Transverse colon (tissue), 4 donors: ENCODE measurements at regions not wholly inside any gene's neighbourhood (a gene's known extent, or its start where the extent isn't known, plus 50 kb on each side); places are given as distances from the start of the nearest gene placed in this dataset.

Experiments
- DNase-seq: peaks from one replicate; pipeline ENCODE4 v3.0.0-alpha.2; 2019
- H3K27ac ChIP-seq, 4 donors: fragments of 200-600 bp; sonication (generic); 2 replicates each; pipeline ENCODE4 v1.5.1; 2016 to 2018; ENCODE audit warnings: inconsistent platforms in 4 of 4
- H3K27me3 ChIP-seq: fragments of 200-600 bp; sonication (generic); 2 replicates; pipeline ENCODE4 v1.5.1; 2017; ENCODE audit warnings: inconsistent platforms
- H3K36me3 ChIP-seq, 4 donors: fragments of 200-600 bp; sonication (generic); 2 replicates each; pipeline ENCODE4 v1.5.1; 2017 to 2019; ENCODE audit warnings: inconsistent platforms in 4 of 4
- H3K4me1 ChIP-seq, 4 donors: fragments of 200-600 bp; sonication (generic); 2 replicates each; pipeline ENCODE4 v1.5.1; 2017 to 2020; ENCODE audit warnings: inconsistent platforms in 4 of 4
- H3K4me3 ChIP-seq, 4 donors: fragments of 200-600 bp; sonication (generic); 1 replicate in 1 of 4; 2 replicates in 3 of 4; pipeline versions ENCODE4 v1.5.1 to v1.6.1; 2017 to 2019; ENCODE audit warnings: inconsistent platforms in 4 of 4
- H3K9me3 ChIP-seq, 2 donors: fragments of 200-600 bp; sonication (generic); 2 replicates each; pipeline ENCODE4 v1.5.1; 2017 to 2019; ENCODE audit warnings: inconsistent platforms in 2 of 2
- CTCF ChIP-seq, 5 experiments: fragments of 200-600 bp in 3 of 5; fragments of 450-650 bp in 2 of 5; sonication (generic) in 3 of 5; IDR thresholded peaks; 1 replicate in 2 of 5; 2 replicates in 3 of 5; pipeline ENCODE4 v1.5.1; 2016 to 2017; ENCODE audit warnings: antibody characterized with exemption in 5 of 5, inconsistent platforms in 3 of 5, mild to moderate bottlenecking in 2 of 5, moderate library complexity in 1 of 5
- EP300 ChIP-seq: sonication (generic); formaldehyde crosslinking; IDR thresholded peaks from one replicate; pipeline ENCODE4 v1.6.1; 2017; ENCODE audit warnings: antibody characterized with exemption, low read depth
- POLR2A ChIP-seq: fragments of 450-650 bp; IDR thresholded peaks from one replicate; pipeline ENCODE4 v1.6.1; 2016; ENCODE audit warnings: antibody characterized with exemption, mild to moderate bottlenecking, moderate library complexity
- POLR2AphosphoS5 ChIP-seq, 3 donors: sonication (generic); formaldehyde crosslinking; IDR thresholded peaks; one replicate each; pipeline ENCODE4 v1.6.1; 2016; ENCODE audit warnings: antibody characterized with exemption in 3 of 3
- WGBS, 2 donors: methylation state at CpG; one replicate each; pipeline ENCODE4 v1.1.5; 2018; ENCODE audit warnings: low coverage in 1 of 2; 5-methylcytosine and 5-hydroxymethylcytosine counted together
- in situ Hi-C, 4 donors: fragments of 200-750 bp; cut with MboI; loops; one replicate each; pipeline versions ENCODE4 v1.15.0 to v1.15.1; 2017; ENCODE audit warnings: low sequenced_read_pairs in 3 of 4, low pct_ligation_motif_present in 1 of 4, low pct_unique_long_range_greater_than_20kb in 1 of 4
- intact Hi-C: fragments of 100-400 bp; cut with DNase I; formaldehyde crosslinking; loops from one replicate; pipeline ENCODE4 v1.15.1; 2023; ENCODE audit warnings: low total_unique reads

- WGBS, 2 donors = 85% methylated on average over 1 of the region's 1 CpG; no CpG with 5 or more reads in 1 of the 2 donors
- TF ChIP-seq EP300 (no peak), POLR2A (no peak), POLR2AphosphoS5 (IDR thresholded peaks at IDR 0.05) (no peak), CTCF (IDR thresholded peaks at IDR 0.05) (no peak)
- Histone ChIP-seq H3K4me3 (no peak overlapping the region), H3K27me3 (no peaks in the 10 kb centered on the region), H3K4me1 (peaks cover 0 to 11% (median 5%) of the 10 kb centered on the region in 4 donors), H3K9me3 (no peaks in the 10 kb centered on the region), H3K36me3 (no peaks in the 10 kb centered on the region), H3K27ac (no peak overlapping the region)
- intact Hi-C loops (no loop called here), in situ Hi-C loops (no loop called here)
- no peak for DNase-seq
Measured at GRCh38 chr7:46716926-46717325, 795.9 kb upstream of the IGFBP3 start.

DNA sequence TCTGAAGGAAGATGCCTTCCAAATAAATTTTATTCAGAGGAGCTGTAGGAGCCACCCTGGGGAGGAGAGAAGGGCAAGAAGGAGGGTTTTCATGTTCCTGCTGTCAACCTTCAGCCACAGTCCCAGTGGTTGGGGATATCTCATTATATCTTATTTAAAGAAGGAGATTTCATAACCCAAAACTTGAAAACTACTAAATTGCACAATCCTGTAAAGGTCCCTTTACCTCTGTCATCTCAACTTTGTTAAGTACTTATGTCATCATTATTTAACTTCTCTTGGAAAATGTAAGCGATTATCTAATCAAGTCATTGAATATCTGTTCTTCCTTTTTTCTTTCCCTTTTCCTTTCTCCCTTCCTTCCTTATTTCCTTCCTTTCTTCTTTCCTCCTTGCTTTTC is 794.5 kb upstream of the IGFBP3 start:
- Histone ChIP-seq H3K36me3 (no peaks in the 10 kb centered on the region), H3K27me3 (no peaks in the 10 kb centered on the region), H3K4me3 (no peak overlapping the region), H3K9me3 (no peaks in the 10 kb centered on the region), H3K27ac (no peak overlapping the region), H3K4me1 (peaks cover 0 to 11% (median 5%) of the 10 kb centered on the region in 4 donors)
- TF ChIP-seq EP300 = no peak
- TF ChIP-seq POLR2AphosphoS5 (IDR thresholded peaks at IDR 0.05) = no peak
- no peak for TF ChIP-seq CTCF (IDR thresholded peaks at IDR 0.05)
- no peak for TF ChIP-seq POLR2A
- in situ Hi-C loops = no loop called here
- intact Hi-C loops = no loop called here
- no peak for DNase-seq
- WGBS, 2 donors = 91 to 97% methylated on average over 1 of the region's 1 CpG

DNA sequence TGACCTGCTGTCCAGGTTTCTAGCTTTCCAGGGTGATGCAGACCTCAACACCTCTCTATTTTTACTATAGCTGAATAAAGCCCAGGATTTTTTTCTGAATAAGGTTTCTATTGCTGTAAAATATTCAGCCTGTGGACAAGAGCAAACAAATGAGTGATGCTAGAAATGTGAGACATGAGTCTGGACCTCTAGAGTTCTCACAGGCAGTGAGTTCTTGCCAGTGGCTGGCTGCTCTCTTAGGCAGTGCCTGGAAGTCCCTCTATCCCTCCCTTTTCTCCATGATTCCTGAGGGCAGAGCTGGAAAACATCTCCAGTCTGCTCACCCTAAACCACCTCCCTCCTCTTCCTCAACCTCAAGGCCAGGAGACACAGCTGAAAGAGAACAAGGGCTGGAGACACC is 793.8 kb upstream of the IGFBP3 start:
- H3K27ac ChIP-seq = no peak overlapping the region
- peaks cover 0 to 11% (median 5%) of the 10 kb centered on the region in 4 donors for H3K4me1 ChIP-seq
- intact Hi-C loops = no loop called here
- H3K4me3 ChIP-seq = no peak overlapping the region
- TF ChIP-seq CTCF (IDR thresholded peaks at IDR 0.05) = no peak
- no peak for TF ChIP-seq POLR2A
- no peak for TF ChIP-seq POLR2AphosphoS5 (IDR thresholded peaks at IDR 0.05)
- TF ChIP-seq EP300 = no peak
- no peak for DNase-seq
- no peaks in the 10 kb centered on the region for H3K27me3 ChIP-seq
- in situ Hi-C loops = no loop called here
- H3K36me3 ChIP-seq = no peaks in the 10 kb centered on the region
- no peaks in the 10 kb centered on the region for H3K9me3 ChIP-seq

- peak; percentile 77 for DNase-seq
- WGBS, 2 donors = 49% methylated on average over 3 to 4 of the region's 4 CpGs
- Histone ChIP-seq H3K4me1 (peaks cover 0 to 11% (median 5%) of the 10 kb centered on the region in 4 donors), H3K9me3 (no peaks in the 10 kb centered on the region), H3K4me3 (no peak overlapping the region), H3K27ac (peak overlapping the region in 2 of 4 donors; percentile 1 to 28), H3K36me3 (no peaks in the 10 kb centered on the region), H3K27me3 (no peaks in the 10 kb centered on the region)
- in situ Hi-C loops (no loop called here), intact Hi-C loops (no loop called here)
- TF ChIP-seq POLR2A = no peak
- TF ChIP-seq CTCF (IDR thresholded peaks at IDR 0.05) = no peak
- no peak for TF ChIP-seq POLR2AphosphoS5 (IDR thresholded peaks at IDR 0.05)
- no peak for TF ChIP-seq EP300
Measured at GRCh38 chr7:46713868-46714596, 793.0 kb upstream of the IGFBP3 start.
